Body of pancreas (tissue), 4 donors: ENCODE measurements at regions not wholly inside any gene's neighbourhood (a gene's known extent, or its start where the extent isn't known, plus 50 kb on each side); places are given as distances from the start of the nearest gene placed in this dataset.

Source experiments
- CTCF ChIP-seq, 7 experiments: fragments of 450-650 bp in 4 of 7; fragments of 200-600 bp in 3 of 7; sonication (generic) in 3 of 7; IDR thresholded peaks; one replicate each; pipeline ENCODE4 v1.5.1; 2016 to 2019; ENCODE audit warnings: antibody characterized with exemption in 7 of 7
- POLR2A ChIP-seq, 3 donors: fragments of 450-650 bp; IDR thresholded peaks; one replicate each; pipeline ENCODE4 v1.6.1; 2016; ENCODE audit warnings: antibody characterized with exemption in 3 of 3, mild to moderate bottlenecking in 2 of 3

DNA sequence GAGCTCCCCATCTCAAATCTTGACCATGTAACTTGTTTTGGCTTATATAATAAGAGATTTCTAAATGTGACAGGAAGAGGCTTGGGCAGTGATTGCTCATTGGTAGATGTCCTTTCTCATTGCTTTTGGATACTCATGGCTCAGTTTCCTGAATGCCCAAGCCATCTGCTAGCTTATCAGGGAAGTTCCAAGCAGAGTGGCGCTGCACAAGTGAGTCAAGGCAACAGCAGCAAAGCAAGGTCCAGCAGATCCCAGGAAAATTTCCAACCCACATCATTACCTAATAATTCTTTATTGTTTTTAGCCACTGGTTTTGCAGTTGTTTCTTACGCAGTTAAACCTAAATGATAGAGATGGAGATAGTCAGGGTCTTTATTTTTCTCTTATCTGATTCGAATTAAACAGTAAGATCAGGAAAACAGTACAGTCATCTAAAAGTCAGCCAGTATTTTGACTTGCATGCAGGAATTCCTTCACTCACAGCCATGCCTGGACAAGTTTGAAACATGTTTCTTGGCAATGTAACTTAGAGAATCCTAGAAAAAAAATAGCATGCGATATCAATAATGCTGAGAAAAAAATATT, 349.7 kb upstream of the TMEFF2 start:
- TF ChIP-seq CTCF (IDR thresholded peaks at IDR 0.05): no peak
- TF ChIP-seq POLR2A (IDR thresholded peaks at IDR 0.05): no peak
